ENCODE measurements at regions not wholly inside any gene's neighbourhood (a gene's known extent, or its start where the extent isn't known, plus 50 kb on each side); places are given as distances from the start of the nearest gene placed in this dataset.

DNA sequence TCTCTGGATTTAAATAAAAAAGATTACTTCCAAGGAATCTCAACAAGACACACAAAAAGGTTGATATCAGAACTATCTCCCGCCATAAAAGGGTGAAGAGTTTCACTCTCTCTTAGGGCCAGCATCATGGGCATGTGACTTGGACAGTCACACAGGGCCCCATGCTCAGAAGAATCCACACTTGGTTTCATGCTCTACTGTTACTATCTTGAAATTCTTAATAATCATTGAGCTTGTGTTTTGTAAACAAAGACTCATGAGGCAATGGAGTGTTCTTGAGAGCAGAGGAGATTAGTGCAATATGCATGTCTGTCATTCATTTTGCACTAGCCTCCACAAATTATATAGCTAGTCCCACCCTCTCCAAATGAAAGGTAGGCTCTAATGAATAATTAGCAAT, 58.4 kb downstream of the HMHB1 start:
- H3K9me3 ChIP-seq (ENCODE audit: severe bottlenecking), result no peaks in the 10 kb centered on the region
- TF ChIP-seq, protein P1, sequence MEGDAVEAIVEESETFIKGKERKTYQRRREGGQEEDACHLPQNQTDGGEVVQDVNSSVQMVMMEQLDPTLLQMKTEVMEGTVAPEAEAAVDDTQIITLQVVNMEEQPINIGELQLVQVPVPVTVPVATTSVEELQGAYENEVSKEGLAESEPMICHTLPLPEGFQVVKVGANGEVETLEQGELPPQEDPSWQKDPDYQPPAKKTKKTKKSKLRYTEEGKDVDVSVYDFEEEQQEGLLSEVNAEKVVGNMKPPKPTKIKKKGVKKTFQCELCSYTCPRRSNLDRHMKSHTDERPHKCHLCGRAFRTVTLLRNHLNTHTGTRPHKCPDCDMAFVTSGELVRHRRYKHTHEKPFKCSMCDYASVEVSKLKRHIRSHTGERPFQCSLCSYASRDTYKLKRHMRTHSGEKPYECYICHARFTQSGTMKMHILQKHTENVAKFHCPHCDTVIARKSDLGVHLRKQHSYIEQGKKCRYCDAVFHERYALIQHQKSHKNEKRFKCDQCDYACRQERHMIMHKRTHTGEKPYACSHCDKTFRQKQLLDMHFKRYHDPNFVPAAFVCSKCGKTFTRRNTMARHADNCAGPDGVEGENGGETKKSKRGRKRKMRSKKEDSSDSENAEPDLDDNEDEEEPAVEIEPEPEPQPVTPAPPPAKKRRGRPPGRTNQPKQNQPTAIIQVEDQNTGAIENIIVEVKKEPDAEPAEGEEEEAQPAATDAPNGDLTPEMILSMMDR (IDR thresholded peaks at IDR 0.05; ENCODE audit: low read depth, low read length), result no peak
- no peak for DNase-seq
- H3K27ac ChIP-seq, result no peak overlapping the region
- no peaks in the 10 kb centered on the region for H3K27me3 ChIP-seq (ENCODE audit: insufficient read depth, low read depth, severe bottlenecking)
- H3K4me3 ChIP-seq (ENCODE audit: low read depth, low read length), result no peak overlapping the region
- H3K36me3 ChIP-seq, result no peaks in the 10 kb centered on the region

DNA sequence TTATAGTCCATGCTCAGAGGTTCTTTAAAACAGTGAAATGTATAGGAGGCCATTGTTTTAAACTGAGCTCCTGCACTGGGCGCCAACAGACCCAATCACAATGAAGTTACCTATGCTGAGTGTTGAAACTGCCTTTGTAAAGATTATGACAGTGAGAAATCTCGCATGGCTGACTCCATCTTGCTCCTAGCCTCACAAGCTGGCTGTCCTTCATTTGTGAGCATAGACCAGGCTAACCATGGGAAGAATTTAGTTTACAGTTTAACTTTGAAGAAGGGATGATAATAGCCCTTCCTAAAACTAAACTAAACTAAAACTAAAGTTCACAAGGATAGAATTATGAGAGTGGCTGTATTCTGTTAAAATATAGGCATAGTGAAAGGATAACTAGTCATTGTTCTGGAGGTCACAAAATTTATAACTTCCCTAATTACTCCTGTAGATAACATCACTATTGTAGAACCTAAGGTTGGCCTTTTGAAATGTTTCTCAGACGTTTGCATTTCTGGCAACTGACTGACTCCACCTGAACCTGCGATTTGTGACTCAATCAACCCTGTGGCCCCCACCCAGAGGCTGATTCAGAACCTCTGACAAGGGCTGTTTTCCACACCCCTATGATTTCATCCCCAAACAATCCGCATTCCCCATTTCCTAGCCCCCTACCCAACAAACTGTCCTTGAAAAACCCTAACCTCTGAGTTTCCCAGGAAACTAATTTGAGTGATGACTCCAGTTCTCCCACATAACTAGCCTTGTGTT, 59.1 kb downstream of the HMHB1 start:
- no peak overlapping the region for H3K4me3 ChIP-seq (ENCODE audit: low read depth, low read length)
- no peak overlapping the region for H3K27ac ChIP-seq
- H3K9me3 ChIP-seq (ENCODE audit: severe bottlenecking), result no peaks in the 10 kb centered on the region
- TF ChIP-seq, protein P1 (IDR thresholded peaks at IDR 0.05; ENCODE audit: low read depth, low read length), result no peak
- DNase-seq, result no peak
- no peaks in the 10 kb centered on the region for H3K36me3 ChIP-seq
- H3K27me3 ChIP-seq (ENCODE audit: insufficient read depth, low read depth, severe bottlenecking), result no peaks in the 10 kb centered on the region

- no peak overlapping the region for H3K4me3 ChIP-seq (ENCODE audit: low read depth, low read length)
- TF ChIP-seq, protein P1 (IDR thresholded peaks at IDR 0.05; ENCODE audit: low read depth, low read length), result no peak
- H3K9me3 ChIP-seq (ENCODE audit: severe bottlenecking), result no peaks in the 10 kb centered on the region
- no peak overlapping the region for H3K27ac ChIP-seq
- DNase-seq, result no peak
- H3K36me3 ChIP-seq, result no peaks in the 10 kb centered on the region
- H3K27me3 ChIP-seq (ENCODE audit: insufficient read depth, low read depth, severe bottlenecking), result no peaks in the 10 kb centered on the region
These were observed 59.7 kb downstream of the HMHB1 start for GRCh38 chr5:143871672-143872071.

- TF ChIP-seq, protein P1 (IDR thresholded peaks at IDR 0.05; ENCODE audit: low read depth, low read length), result no peak
- no peak for DNase-seq
- no peaks in the 10 kb centered on the region for H3K36me3 ChIP-seq
- H3K4me3 ChIP-seq (ENCODE audit: low read depth, low read length), result no peak overlapping the region
- H3K27me3 ChIP-seq (ENCODE audit: insufficient read depth, low read depth, severe bottlenecking), result no peaks in the 10 kb centered on the region
- H3K9me3 ChIP-seq (ENCODE audit: severe bottlenecking), result no peaks in the 10 kb centered on the region
- no peak overlapping the region for H3K27ac ChIP-seq
These were observed 62.4 kb downstream of the HMHB1 start for GRCh38 chr5:143874312-143874711.

DNA sequence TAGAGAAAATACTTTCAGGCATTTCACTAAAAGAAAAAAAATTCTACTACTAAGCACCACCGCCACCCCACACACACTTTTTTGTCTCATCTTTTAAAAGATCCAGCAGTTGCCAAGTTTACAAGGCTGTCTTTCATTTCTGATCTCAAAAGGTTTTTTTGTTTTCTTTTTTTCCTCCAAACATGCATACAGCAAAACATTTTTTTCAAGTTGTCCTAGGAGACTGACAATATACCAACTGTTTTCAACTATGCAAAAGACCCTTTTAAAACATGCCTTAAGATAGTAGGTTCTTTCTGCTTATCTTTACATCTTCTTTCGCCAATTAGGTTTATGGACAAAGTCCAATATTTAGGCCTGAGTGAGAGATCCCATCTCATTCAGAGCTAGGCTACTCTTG, 65.2 kb downstream of the HMHB1 start:
- DNase-seq, result no peak
- TF ChIP-seq, protein P1 (IDR thresholded peaks at IDR 0.05; ENCODE audit: low read depth, low read length), result no peak
- Histone ChIP-seq H3K27me3 (ENCODE audit: insufficient read depth, low read depth, severe bottlenecking) (no peaks in the 10 kb centered on the region), H3K9me3 (ENCODE audit: severe bottlenecking) (no peaks in the 10 kb centered on the region), H3K4me3 (ENCODE audit: low read depth, low read length) (no peak overlapping the region), H3K27ac (no peak overlapping the region), H3K36me3 (no peaks in the 10 kb centered on the region)

- Histone ChIP-seq H3K36me3 (no peaks in the 10 kb centered on the region), H3K27ac (no peak overlapping the region), H3K4me3 (ENCODE audit: low read depth, low read length) (no peak overlapping the region), H3K9me3 (ENCODE audit: severe bottlenecking) (no peaks in the 10 kb centered on the region), H3K27me3 (ENCODE audit: insufficient read depth, low read depth, severe bottlenecking) (no peaks in the 10 kb centered on the region)
- no peak for DNase-seq
- TF ChIP-seq, protein P1 (IDR thresholded peaks at IDR 0.05; ENCODE audit: low read depth, low read length), result no peak
These were observed 66.5 kb downstream of the HMHB1 start for GRCh38 chr5:143878430-143878829.

All from WERI-Rb-1 (cell line).